Body of pancreas (tissue), 4 donors: ENCODE measurements at regions not wholly inside any gene's neighbourhood (a gene's known extent, or its start where the extent isn't known, plus 50 kb on each side); places are given as distances from the start of the nearest gene placed in this dataset.

Experiments used
- ATAC-seq: fragments of 150-250 bp; one replicate; pipeline ENCODE4 v1.9.1; 2016
- DNase-seq, 4 donors: peaks; one replicate each; pipeline ENCODE4 v3.0.0-alpha.2; 2019
- H3K27ac ChIP-seq, 4 donors: fragments of 200-600 bp; sonication (generic); 1 replicate in 3 of 4; 2 replicates in 1 of 4; pipeline versions ENCODE4 v1.5.1 to v1.6.1; 2016 to 2019; ENCODE audit warnings: mild to moderate bottlenecking in 1 of 4, mixed read lengths in 1 of 4, moderate library complexity in 1 of 4
- H3K27me3 ChIP-seq, 2 donors: fragments of 200-600 bp; sonication (generic); one replicate each; pipeline ENCODE4 v1.6.0; 2016; ENCODE audit warnings: mild to moderate bottlenecking in 1 of 2
- H3K36me3 ChIP-seq, 2 donors: fragments of 200-600 bp; sonication (generic); replicated peaks in 1 of 2; 2 replicates each; pipeline ENCODE4 v1.5.1; 2016; ENCODE audit warnings: low read depth in 2 of 2; ENCODE audit not compliant: insufficient read depth in 1 of 2
- H3K4me1 ChIP-seq: fragments of 200-600 bp; sonication (generic); one replicate; pipeline ENCODE4 v1.6.0; 2016
- H3K4me3 ChIP-seq, 2 donors: fragments of 200-600 bp; sonication (generic); 1 replicate in 1 of 2; 2 replicates in 1 of 2; pipeline ENCODE4 v1.5.1; 2016 to 2019
- H3K9me3 ChIP-seq, 3 donors: fragments of 200-600 bp; sonication (generic); 1 replicate in 2 of 3; 2 replicates in 1 of 3; pipeline ENCODE4 v1.5.1; 2016
- POLR2A ChIP-seq, 3 donors: fragments of 450-650 bp; IDR thresholded peaks; one replicate each; pipeline ENCODE4 v1.6.1; 2016; ENCODE audit warnings: antibody characterized with exemption in 3 of 3, mild to moderate bottlenecking in 2 of 3
- WGBS, 2 donors: methylation state at CpG; one replicate each; pipeline ENCODE4 v1.1.5; 2017; 5-methylcytosine and 5-hydroxymethylcytosine counted together
- intact Hi-C: fragments of 100-400 bp; cut with DNase I; formaldehyde crosslinking; loops from one replicate; pipeline ENCODE4 v1.15.1; 2023
- TF ChIP-seq, protein P1 (sequence below), 7 experiments: fragments of 450-650 bp in 4 of 7; fragments of 200-600 bp in 3 of 7; sonication (generic) in 3 of 7; IDR thresholded peaks; one replicate each; pipeline ENCODE4 v1.5.1; 2016 to 2019; ENCODE audit warnings: antibody characterized with exemption in 7 of 7

DNA sequence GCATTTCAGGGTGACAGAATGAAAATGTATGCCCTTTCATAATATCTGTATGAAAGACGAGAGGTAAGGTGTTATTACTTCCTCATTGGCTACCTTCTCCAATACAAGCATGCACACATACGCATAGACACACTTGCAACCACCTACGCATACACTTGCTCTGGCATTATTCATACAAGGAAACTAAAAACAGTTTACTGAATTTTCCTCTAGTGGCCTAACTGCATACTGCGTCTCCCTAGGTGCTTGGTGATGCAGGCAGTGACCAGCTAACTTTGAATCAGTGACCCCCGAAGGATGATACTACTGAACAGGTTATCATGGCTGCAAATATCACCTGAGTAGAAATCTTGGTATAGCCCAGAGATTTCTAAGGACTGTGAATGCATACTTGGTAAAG, 593.1 kb downstream of the PKHD1 start:
- no peak for DNase-seq
- ATAC-seq, result no peak
- intact Hi-C loops, result no loop called here
- no peak overlapping the region for H3K4me3 ChIP-seq
- no peak overlapping the region for H3K27ac ChIP-seq
- TF ChIP-seq, protein P1, sequence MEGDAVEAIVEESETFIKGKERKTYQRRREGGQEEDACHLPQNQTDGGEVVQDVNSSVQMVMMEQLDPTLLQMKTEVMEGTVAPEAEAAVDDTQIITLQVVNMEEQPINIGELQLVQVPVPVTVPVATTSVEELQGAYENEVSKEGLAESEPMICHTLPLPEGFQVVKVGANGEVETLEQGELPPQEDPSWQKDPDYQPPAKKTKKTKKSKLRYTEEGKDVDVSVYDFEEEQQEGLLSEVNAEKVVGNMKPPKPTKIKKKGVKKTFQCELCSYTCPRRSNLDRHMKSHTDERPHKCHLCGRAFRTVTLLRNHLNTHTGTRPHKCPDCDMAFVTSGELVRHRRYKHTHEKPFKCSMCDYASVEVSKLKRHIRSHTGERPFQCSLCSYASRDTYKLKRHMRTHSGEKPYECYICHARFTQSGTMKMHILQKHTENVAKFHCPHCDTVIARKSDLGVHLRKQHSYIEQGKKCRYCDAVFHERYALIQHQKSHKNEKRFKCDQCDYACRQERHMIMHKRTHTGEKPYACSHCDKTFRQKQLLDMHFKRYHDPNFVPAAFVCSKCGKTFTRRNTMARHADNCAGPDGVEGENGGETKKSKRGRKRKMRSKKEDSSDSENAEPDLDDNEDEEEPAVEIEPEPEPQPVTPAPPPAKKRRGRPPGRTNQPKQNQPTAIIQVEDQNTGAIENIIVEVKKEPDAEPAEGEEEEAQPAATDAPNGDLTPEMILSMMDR (IDR thresholded peaks at IDR 0.05), result no peak
- no peak for TF ChIP-seq POLR2A (IDR thresholded peaks at IDR 0.05)
- WGBS, 2 donors, result 79 to 84% methylated on average over 5 of the region's 5 CpGs
- no peaks in the 10 kb centered on the region for H3K9me3 ChIP-seq
- H3K4me1 ChIP-seq, result peaks cover 8% of the 10 kb centered on the region
- no peaks in the 10 kb centered on the region for H3K27me3 ChIP-seq
- H3K36me3 ChIP-seq, result no peaks in the 10 kb centered on the region

DNA sequence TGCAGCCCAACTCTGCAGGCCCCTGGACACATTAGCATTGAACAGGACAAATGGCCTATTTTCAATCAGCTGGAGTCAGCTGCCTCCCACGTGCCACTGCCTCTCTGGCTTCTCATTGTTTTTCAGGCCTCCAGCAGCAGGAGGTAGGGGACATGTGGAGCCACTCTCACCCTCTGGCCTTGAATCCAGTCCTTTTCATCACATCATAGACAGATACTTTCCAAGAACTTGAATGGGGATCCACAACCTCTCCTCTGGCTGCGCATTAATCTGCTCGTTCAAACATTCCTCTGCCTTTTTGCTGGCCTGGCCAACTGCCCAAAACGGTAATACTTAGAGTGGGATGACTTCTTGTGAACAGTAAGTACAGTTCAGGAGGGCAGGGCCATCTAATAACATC, 592.3 kb downstream of the PKHD1 start:
- TF ChIP-seq, protein P1 (IDR thresholded peaks at IDR 0.05), result no peak
- no peak for TF ChIP-seq POLR2A (IDR thresholded peaks at IDR 0.05)
- Histone ChIP-seq H3K36me3 (no peaks in the 10 kb centered on the region), H3K4me3 (no peak overlapping the region), H3K27ac (peak overlapping the region in 2 of 4 donors; percentile 44 to 45), H3K4me1 (peaks cover 8% of the 10 kb centered on the region), H3K9me3 (no peaks in the 10 kb centered on the region), H3K27me3 (no peaks in the 10 kb centered on the region)
- 24 to 27% methylated on average over 4 of the region's 4 CpGs for WGBS, 2 donors
- intact Hi-C loops, result no loop called here
- no peak for ATAC-seq
- DNase-seq, result peak; percentile 3 to 33 (median 22)

DNA sequence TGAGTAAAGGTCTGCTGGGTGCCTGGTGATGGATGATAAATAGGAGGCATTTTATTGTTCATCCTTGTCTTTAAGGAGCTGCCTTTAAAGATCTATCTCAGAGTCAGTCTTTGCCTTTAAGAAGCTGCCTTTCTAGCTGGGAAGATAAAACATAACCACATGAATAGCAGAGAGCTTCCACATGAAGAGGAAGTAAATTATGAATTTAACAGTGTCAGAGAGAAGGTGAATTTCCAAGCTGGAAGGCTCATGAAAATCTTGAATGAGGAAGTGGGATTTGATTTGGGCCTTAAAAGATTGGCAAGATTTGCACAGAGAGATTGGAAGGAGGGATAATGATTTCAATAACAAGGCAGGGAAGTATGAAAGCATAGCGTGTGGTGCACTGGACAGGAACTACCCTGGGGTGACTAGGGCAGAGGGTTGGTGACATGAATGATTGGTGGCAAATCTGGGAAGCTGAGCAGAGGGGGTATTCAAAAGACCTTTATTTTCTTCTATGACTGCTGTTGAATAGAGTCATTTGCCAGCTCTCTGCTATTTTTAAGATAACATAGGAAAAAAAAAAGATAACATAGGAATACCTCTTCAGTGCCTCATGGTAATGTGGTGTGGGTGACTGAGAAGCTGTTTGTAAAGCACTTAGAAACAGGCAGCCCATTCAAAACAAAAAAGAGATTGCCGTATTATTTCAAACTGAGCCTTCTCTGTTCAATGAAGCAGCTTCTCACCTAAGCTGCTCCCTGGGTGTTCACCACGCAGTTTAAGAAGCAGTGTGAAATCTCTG, 591.6 kb downstream of the PKHD1 start:
- Histone ChIP-seq H3K4me3 (no peak overlapping the region), H3K27me3 (no peaks in the 10 kb centered on the region), H3K36me3 (no peaks in the 10 kb centered on the region), H3K27ac (peak overlapping the region in 2 of 4 donors; percentile 44 to 45), H3K9me3 (no peaks in the 10 kb centered on the region), H3K4me1 (peaks cover 8% of the 10 kb centered on the region)
- TF ChIP-seq POLR2A (IDR thresholded peaks at IDR 0.05), result no peak
- TF ChIP-seq, protein P1 (IDR thresholded peaks at IDR 0.05), result no peak
- no peak for ATAC-seq
- DNase-seq, result no peak
- intact Hi-C loops, result no loop called here
- WGBS, 2 donors, result 49 to 50% methylated on average over 3 of the region's 3 CpGs

DNA sequence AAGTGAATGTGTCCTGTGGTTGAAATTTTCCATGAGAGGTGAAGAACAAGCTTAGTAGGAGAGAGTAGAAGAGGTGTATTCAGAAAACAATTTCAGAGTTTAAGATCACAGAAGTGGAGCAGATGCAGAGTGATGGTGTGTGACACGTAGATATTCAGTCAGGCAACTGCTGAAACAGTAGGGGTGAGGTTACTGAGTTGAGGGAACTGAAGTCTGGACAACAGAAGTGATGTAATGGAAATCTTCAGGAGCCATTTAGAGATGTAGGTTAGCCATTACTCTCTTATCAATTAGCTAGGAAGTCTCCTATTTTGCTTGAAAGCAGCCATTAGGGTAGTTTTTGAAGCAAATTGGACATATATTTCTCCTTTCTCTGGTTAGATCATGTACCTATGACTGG, 584.4 kb downstream of the PKHD1 start:
- no peak for TF ChIP-seq POLR2A (IDR thresholded peaks at IDR 0.05)
- TF ChIP-seq, protein P1 (IDR thresholded peaks at IDR 0.05), result no peak
- Histone ChIP-seq H3K27me3 (no peaks in the 10 kb centered on the region), H3K4me3 (no peak overlapping the region), H3K27ac (no peak overlapping the region), H3K9me3 (no peaks in the 10 kb centered on the region), H3K36me3 (no peaks in the 10 kb centered on the region), H3K4me1 (no peaks in the 10 kb centered on the region)
- intact Hi-C loops, result no loop called here
- ATAC-seq (no peak), DNase-seq (no peak)
- 46 to 49% methylated on average over 1 of the region's 1 CpG for WGBS, 2 donors

DNA sequence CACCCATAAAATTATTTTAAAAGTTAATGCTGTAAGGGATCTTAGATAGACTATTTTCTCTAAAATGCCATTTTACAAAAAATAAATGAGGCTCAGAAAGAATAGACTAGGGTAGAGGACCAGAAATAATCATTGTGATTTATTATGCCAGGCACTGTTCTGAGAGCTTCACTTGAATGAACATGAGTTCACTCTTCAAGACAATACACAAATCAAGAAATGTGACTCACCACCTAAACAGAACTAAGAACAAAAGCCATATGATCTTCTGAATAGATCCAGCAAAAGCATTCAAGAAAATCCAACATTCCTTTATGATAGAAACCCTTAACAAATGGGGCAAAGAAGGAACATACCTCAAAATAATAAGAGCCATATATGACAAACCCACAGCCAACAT, 582.0 kb downstream of the PKHD1 start:
- no peak overlapping the region for H3K4me3 ChIP-seq
- H3K27me3 ChIP-seq, result no peaks in the 10 kb centered on the region
- H3K9me3 ChIP-seq, result no peaks in the 10 kb centered on the region
- no peaks in the 10 kb centered on the region for H3K4me1 ChIP-seq
- DNase-seq (no peak), ATAC-seq (no peak)
- no peak overlapping the region for H3K27ac ChIP-seq
- TF ChIP-seq, protein P1 (IDR thresholded peaks at IDR 0.05), result no peak
- no peak for TF ChIP-seq POLR2A (IDR thresholded peaks at IDR 0.05)
- no peaks in the 10 kb centered on the region for H3K36me3 ChIP-seq
- intact Hi-C loops, result no loop called here
